Tibial artery (tissue), 4 donors: ENCODE measurements at regions not wholly inside any gene's neighbourhood (a gene's known extent, or its start where the extent isn't known, plus 50 kb on each side); places are given as distances from the start of the nearest gene placed in this dataset.

Experiments used
- DNase-seq, 2 donors: peaks; one replicate each; pipeline ENCODE4 v3.0.0-alpha.2; 2019
- H3K27ac ChIP-seq, 2 donors: fragments of 200-600 bp; sonication (generic) in 1 of 2; 1 replicate in 1 of 2; 2 replicates in 1 of 2; pipeline ENCODE4 v1.5.1; 2018 to 2019; ENCODE audit warnings: mild to moderate bottlenecking in 1 of 2
- H3K27me3 ChIP-seq, 2 donors: fragments of 200-600 bp; sonication (generic) in 1 of 2; one replicate each; pipeline versions ENCODE4 v1.5.1 to v1.6.0; 2016 to 2019
- H3K36me3 ChIP-seq, 3 donors: fragments of 200-600 bp; sonication (generic) in 2 of 3; one replicate each; pipeline ENCODE4 v1.5.1; 2016 to 2019; ENCODE audit warnings: mild to moderate bottlenecking in 2 of 3
- H3K4me1 ChIP-seq, 4 donors: fragments of 200-600 bp; sonication (generic) in 2 of 4; 1 replicate in 3 of 4; 2 replicates in 1 of 4; pipeline ENCODE4 v1.5.1; 2016 to 2019
- H3K4me3 ChIP-seq, 2 donors: fragments of 200-600 bp; sonication (generic) in 1 of 2; 1 replicate in 1 of 2; 2 replicates in 1 of 2; pipeline ENCODE4 v1.5.1; 2018 to 2019; ENCODE audit warnings: mild to moderate bottlenecking in 2 of 2
- H3K9me3 ChIP-seq, 3 donors: fragments of 200-600 bp; sonication (generic) in 1 of 3; one replicate each; pipeline ENCODE4 v1.5.1; 2016 to 2019
- CTCF ChIP-seq, 2 experiments: fragments of 200-600 bp in 1 of 2; fragments of 450-650 bp in 1 of 2; IDR thresholded peaks; one replicate each; pipeline ENCODE4 v1.5.1; 2017 to 2019; ENCODE audit warnings: antibody characterized with exemption in 2 of 2, mild to moderate bottlenecking in 1 of 2, moderate library complexity in 1 of 2
- intact Hi-C: fragments of 100-400 bp; cut with DNase I; formaldehyde crosslinking; loops from one replicate; pipeline ENCODE4 v1.15.0; 2023; ENCODE audit warnings: low total_unique reads

DNA sequence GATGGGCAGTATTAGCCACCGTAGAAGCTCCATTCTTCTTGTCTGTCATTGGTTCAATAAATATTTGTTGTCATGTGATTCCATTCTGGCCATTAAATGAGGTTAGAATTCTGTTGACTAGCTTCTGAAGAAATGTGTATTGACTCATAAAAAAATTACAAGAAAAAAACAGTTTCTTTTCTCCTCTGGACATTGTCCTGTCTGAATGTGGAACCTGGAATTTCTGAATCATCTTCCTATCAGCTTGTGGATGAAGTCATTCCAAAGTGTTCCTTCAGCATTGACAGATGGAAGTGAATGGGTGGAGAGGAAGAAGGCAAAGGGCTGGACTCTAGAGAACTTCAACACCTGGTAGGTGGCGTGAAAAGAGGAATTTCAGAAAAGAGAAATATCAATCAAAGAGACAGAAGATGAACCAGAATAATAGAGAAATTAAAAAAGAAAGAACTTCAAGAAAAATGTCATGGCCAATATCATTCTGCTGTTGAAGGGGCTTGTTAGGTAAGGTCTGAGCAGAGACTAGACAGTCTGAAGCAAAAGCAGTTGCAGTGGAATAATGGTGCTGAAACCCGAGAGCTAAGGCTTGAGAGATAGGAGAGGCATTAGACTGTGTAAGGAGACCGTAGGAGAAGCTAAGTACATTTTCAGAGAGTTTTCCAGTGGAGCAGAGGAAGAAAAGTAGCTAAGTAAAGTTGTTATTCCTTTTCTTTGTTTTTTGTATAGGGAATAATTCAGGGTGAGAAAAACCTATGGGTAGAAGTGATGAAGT, 806.6 kb downstream of the SQOR start:
- H3K4me3 ChIP-seq, result no peak overlapping the region
- H3K4me1 ChIP-seq, result no peaks in the 10 kb centered on the region
- no peak for DNase-seq
- H3K9me3 ChIP-seq, result no peaks in the 10 kb centered on the region
- H3K36me3 ChIP-seq, result no peaks in the 10 kb centered on the region
- no peaks in the 10 kb centered on the region for H3K27me3 ChIP-seq
- H3K27ac ChIP-seq, result no peak overlapping the region
- TF ChIP-seq CTCF (IDR thresholded peaks at IDR 0.05), result no peak
- intact Hi-C loops, result no loop called here

DNA sequence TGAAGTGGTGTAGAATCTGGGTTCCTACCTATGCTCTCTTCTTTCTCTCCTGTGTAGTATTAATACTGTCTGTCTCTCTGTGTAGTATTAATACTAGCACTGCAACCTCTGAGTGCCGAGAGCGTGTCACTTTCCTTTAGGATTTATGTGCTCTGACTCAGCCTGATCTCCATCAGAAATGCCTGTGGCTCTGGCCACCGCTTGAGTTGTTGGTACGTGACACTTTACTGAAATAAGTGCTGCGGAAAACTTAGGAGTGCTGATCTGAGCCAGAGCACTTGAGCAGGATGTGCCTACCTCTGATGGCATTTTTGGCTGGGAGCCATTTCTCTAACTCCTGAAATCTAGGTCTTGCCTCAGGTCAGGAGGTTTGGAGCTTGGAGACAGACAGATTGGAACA, 807.4 kb downstream of the SQOR start:
- Histone ChIP-seq H3K4me1 (no peaks in the 10 kb centered on the region), H3K9me3 (no peaks in the 10 kb centered on the region), H3K27ac (peak overlapping the region in 1 of 2 donors; percentile 6), H3K36me3 (no peaks in the 10 kb centered on the region), H3K4me3 (no peak overlapping the region), H3K27me3 (no peaks in the 10 kb centered on the region)
- intact Hi-C loops, result no loop called here
- DNase-seq, result no peak
- no peak for TF ChIP-seq CTCF (IDR thresholded peaks at IDR 0.05)

- H3K27ac ChIP-seq, result no peak overlapping the region
- intact Hi-C loops, result no loop called here
- no peak overlapping the region for H3K4me3 ChIP-seq
- no peaks in the 10 kb centered on the region for H3K36me3 ChIP-seq
- no peak for TF ChIP-seq CTCF (IDR thresholded peaks at IDR 0.05)
- no peaks in the 10 kb centered on the region for H3K4me1 ChIP-seq
- H3K27me3 ChIP-seq, result no peaks in the 10 kb centered on the region
- DNase-seq, result no peak
- no peaks in the 10 kb centered on the region for H3K9me3 ChIP-seq
These were observed 808.2 kb downstream of the SQOR start for GRCh38 chr15:46442901-46443590.

DNA sequence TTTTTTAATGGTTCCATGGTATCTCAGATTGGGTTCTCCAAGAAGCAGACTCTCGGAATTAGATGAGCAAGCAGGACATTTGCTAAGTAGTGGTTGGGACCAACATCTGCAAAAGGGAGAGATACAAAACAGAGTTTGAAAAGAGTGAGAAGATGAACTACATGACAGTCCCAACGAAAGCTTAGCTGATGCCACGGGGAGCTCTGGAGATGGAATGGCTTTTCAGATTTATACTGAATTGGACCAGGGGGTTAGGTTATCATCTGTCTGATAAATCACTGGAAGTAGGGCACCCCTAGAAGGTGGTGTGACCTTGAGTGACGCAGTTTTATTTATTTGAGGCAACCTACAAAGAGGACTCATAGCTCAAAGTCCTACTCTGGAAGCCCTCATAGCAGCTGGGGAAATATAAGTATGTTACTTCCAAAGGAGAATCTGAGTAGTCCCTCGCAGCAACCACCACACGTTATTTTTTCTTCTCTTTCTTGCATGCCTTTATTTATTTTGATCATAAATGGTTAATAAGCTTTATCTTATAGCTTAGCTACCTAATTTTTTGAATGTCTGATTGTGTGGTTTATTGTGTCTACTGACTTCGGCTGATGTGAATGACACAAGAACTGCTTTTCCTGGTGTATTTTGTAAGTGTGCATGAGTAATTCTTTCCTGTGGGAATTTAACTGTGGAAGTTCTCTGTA, 815.4 kb downstream of the SQOR start:
- Histone ChIP-seq H3K27ac (no peak overlapping the region), H3K27me3 (no peaks in the 10 kb centered on the region), H3K4me3 (no peak overlapping the region), H3K4me1 (no peaks in the 10 kb centered on the region), H3K9me3 (no peaks in the 10 kb centered on the region), H3K36me3 (no peaks in the 10 kb centered on the region)
- no peak for TF ChIP-seq CTCF (IDR thresholded peaks at IDR 0.05)
- intact Hi-C loops, result no loop called here
- DNase-seq, result no peak

DNA sequence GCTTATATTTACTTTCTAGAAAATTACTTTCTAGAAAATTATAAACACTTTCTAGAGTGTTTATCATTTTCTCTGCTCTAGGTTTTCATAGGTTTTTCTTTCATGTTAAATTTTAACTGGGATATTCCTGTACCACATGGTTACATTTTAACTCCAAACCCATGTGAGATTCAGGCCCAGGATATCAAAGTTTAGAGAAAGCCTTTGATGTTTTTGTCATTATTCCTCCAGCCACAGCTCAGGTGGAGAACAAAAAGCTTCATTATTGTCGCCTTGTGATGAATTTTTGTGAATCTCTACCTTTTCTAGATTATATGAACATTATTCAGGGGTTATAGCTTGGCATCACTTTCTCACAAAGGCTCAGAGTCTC, 816.0 kb downstream of the SQOR start:
- Histone ChIP-seq H3K27ac (no peak overlapping the region), H3K9me3 (no peaks in the 10 kb centered on the region), H3K36me3 (no peaks in the 10 kb centered on the region), H3K27me3 (no peaks in the 10 kb centered on the region), H3K4me1 (no peaks in the 10 kb centered on the region), H3K4me3 (no peak overlapping the region)
- no peak for DNase-seq
- TF ChIP-seq CTCF (IDR thresholded peaks at IDR 0.05), result no peak
- intact Hi-C loops, result no loop called here
